OCI-LY7 (cell line): ENCODE measurements at regions not wholly inside any gene's neighbourhood (a gene's known extent, or its start where the extent isn't known, plus 50 kb on each side); places are given as distances from the start of the nearest gene placed in this dataset.

Experiments
- BruUV-seq: library from RNA; stranded (reverse); fragments of 400-500 nt; replicated peaks from 2 replicates; lab custom pipeline; 2021; lab: Mats Ljungman, UMichigan
- CTCF ChIA-PET: fragments of 300-600 bp; sonication (Branson Sonifier 250); formaldehyde crosslinking; loops from one replicate; lab custom pipeline; 2022; ENCODE audit warnings: antibody characterized with exemption; ENCODE audit not compliant: unreplicated experiment; lab: Charles Lee
- POLR2A ChIA-PET: fragments of 300-600 bp; sonication (Branson Sonifier 250); formaldehyde crosslinking; loops from one replicate; lab custom pipeline; 2022; ENCODE audit warnings: antibody characterized with exemption; lab: Charles Lee
- DNase-seq: peaks from one replicate; pipeline ENCODE4 v3.0.0-alpha.2; 2015; ENCODE audit warnings: low spot score
- H2AFZ ChIP-seq: fragments of 200-600 bp; sonication (generic), shearing (Covaris generic); 2 replicates; pipeline ENCODE4 v1.6.1; 2014; ENCODE audit warnings: mild to moderate bottlenecking, antibody characterized with exemption, low read length, moderate library complexity
- H3K27ac ChIP-seq: fragments of 200-600 bp; sonication (generic); 2 replicates; pipeline ENCODE4 v1.5.1; 2014; ENCODE audit warnings: mixed run types, low read depth, mild to moderate bottlenecking, moderate library complexity, low read length, inconsistent platforms; ENCODE audit not compliant: poor library complexity, severe bottlenecking
- H3K36me3 ChIP-seq: fragments of 200-600 bp; sonication (generic); 2 replicates; pipeline ENCODE4 v1.6.1; 2014; ENCODE audit warnings: mild to moderate bottlenecking, antibody characterized with exemption, low read length, moderate library complexity, mixed read lengths; ENCODE audit not compliant: insufficient read depth
- H3K4me1 ChIP-seq: fragments of 200-600 bp; sonication (generic); 2 replicates; pipeline ENCODE4 v1.5.1; 2014; ENCODE audit warnings: mild to moderate bottlenecking, low read length; ENCODE audit not compliant: insufficient read depth, poor library complexity, severe bottlenecking
- H3K4me2 ChIP-seq: fragments of 200-600 bp; sonication (generic); 2 replicates; pipeline ENCODE4 v1.6.1; 2014; ENCODE audit warnings: mild to moderate bottlenecking, low read length
- H3K4me3 ChIP-seq: fragments of 200-600 bp; sonication (generic); 2 replicates; pipeline ENCODE4 v1.5.1; 2014; ENCODE audit warnings: mild to moderate bottlenecking, low read depth, low read length; ENCODE audit not compliant: poor library complexity, severe bottlenecking
- H3K79me2 ChIP-seq: fragments of 200-600 bp; sonication (generic); 2 replicates; pipeline ENCODE4 v1.6.1; 2016; ENCODE audit warnings: low read depth, mild to moderate bottlenecking, low read length, moderate library complexity, mixed read lengths; ENCODE audit not compliant: insufficient read depth
- H3K9me2 ChIP-seq: fragments of 200-600 bp; sonication (generic); 2 replicates; pipeline ENCODE4 v1.6.1; 2016; ENCODE audit warnings: mild to moderate bottlenecking, low read length, mixed read lengths; ENCODE audit not compliant: insufficient read depth
- H3K9me3 ChIP-seq: fragments of 200-600 bp; sonication (generic); 2 replicates; pipeline ENCODE4 v1.6.1; 2014; ENCODE audit warnings: mild to moderate bottlenecking, mixed run types, low read length, mixed read lengths
- H4K20me1 ChIP-seq: fragments of 200-600 bp; sonication (generic); 2 replicates; pipeline ENCODE4 v1.6.1; 2014; ENCODE audit warnings: mild to moderate bottlenecking, antibody characterized with exemption, low read length, moderate library complexity, mixed read lengths; ENCODE audit not compliant: insufficient read depth
- EZH2phosphoT487 ChIP-seq: fragments of 200-600 bp; sonication (generic); IDR thresholded peaks from 2 replicates; pipeline ENCODE4 v1.6.1; 2018; ENCODE audit warnings: low read depth, borderline replicate concordance, mild to moderate bottlenecking, mixed run types, antibody characterized with exemption, low read length, moderate library complexity, mixed read lengths
- intact Hi-C: fragments of 100-400 bp; cut with micrococcal nuclease; formaldehyde crosslinking; loops from one replicate; pipeline ENCODE4 v1.10.0; 2022; ENCODE audit not compliant: unreplicated experiment
- TF ChIP-seq, protein P1 (sequence below): fragments of 200-600 bp; sonication (generic); conservative IDR thresholded peaks from 2 replicates; pipeline ENCODE4 v1.5.1; 2014; ENCODE audit warnings: mild to moderate bottlenecking, antibody characterized with exemption, low read length, moderate library complexity, mixed read lengths

DNA sequence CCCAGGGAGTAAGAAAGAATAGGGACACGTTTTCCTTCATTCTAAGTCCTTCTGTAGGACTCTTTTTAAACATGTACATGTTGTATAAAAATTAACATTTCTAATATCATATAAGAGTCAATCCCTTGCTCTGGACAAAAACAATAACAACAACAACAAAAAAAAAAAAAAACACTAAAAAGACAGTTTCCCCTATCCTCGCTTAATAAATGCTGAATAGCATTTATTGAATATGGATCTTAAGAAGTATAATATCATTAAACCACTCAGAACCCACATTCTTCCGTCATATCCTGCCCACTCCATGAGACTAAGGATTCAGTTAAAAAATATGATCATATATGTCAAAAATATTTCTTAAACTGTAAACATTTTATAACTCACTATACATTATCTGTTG is 145.1 kb downstream of the AQP9 start:
- no peaks in the 10 kb centered on the region for H3K9me2 ChIP-seq
- H3K9me3 ChIP-seq, result no peaks in the 10 kb centered on the region
- BruUV-seq, result no TSS peak
- H3K4me3 ChIP-seq, result no peak overlapping the region
- no peaks in the 10 kb centered on the region for H3K79me2 ChIP-seq
- H4K20me1 ChIP-seq, result no peaks in the 10 kb centered on the region
- H3K4me2 ChIP-seq, result no peak overlapping the region
- no peaks in the 10 kb centered on the region for H3K36me3 ChIP-seq
- H3K4me1 ChIP-seq, result no peaks in the 10 kb centered on the region
- intact Hi-C loops, result no loop called here
- H2AFZ ChIP-seq, result no peak overlapping the region
- TF ChIP-seq EZH2phosphoT487, result no peak
- TF ChIP-seq, protein P1, sequence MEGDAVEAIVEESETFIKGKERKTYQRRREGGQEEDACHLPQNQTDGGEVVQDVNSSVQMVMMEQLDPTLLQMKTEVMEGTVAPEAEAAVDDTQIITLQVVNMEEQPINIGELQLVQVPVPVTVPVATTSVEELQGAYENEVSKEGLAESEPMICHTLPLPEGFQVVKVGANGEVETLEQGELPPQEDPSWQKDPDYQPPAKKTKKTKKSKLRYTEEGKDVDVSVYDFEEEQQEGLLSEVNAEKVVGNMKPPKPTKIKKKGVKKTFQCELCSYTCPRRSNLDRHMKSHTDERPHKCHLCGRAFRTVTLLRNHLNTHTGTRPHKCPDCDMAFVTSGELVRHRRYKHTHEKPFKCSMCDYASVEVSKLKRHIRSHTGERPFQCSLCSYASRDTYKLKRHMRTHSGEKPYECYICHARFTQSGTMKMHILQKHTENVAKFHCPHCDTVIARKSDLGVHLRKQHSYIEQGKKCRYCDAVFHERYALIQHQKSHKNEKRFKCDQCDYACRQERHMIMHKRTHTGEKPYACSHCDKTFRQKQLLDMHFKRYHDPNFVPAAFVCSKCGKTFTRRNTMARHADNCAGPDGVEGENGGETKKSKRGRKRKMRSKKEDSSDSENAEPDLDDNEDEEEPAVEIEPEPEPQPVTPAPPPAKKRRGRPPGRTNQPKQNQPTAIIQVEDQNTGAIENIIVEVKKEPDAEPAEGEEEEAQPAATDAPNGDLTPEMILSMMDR, result no peak
- DNase-seq, result no peak
- POLR2A ChIA-PET, result no interaction called here
- H3K27ac ChIP-seq, result no peak overlapping the region
- CTCF ChIA-PET, result no interaction called here

DNA sequence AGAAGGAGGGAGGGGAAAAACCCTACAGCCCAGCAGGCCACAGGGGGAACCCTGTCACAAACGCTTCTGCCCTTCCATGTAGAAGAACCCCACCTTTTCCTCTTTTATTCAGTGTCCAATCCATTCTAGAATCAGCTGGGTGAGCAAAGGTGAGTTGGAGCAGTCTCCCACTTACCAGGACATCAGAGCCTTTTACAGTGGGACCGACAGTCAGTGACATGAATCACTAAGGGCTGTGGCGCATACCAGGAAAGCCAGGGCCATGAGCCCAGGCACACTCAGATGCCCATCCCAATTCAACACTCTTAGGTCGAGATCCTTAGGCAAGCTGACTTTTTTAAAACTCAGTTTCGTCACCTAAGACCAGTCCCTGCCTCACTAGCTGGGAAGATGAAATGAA is 146.1 kb downstream of the AQP9 start:
- ChIA-PET CTCF (no interaction called here), POLR2A (no interaction called here)
- Histone ChIP-seq H4K20me1 (no peaks in the 10 kb centered on the region), H3K27ac (no peak overlapping the region), H3K4me1 (no peaks in the 10 kb centered on the region), H3K79me2 (no peaks in the 10 kb centered on the region), H3K36me3 (no peaks in the 10 kb centered on the region), H3K9me3 (no peaks in the 10 kb centered on the region), H3K4me3 (no peak overlapping the region), H3K4me2 (no peak overlapping the region), H3K9me2 (no peaks in the 10 kb centered on the region), H2AFZ (no peak overlapping the region)
- no peak for DNase-seq
- intact Hi-C loops, result no loop called here
- no TSS peak for BruUV-seq
- TF ChIP-seq, protein P1, result no peak
- TF ChIP-seq EZH2phosphoT487, result no peak

DNA sequence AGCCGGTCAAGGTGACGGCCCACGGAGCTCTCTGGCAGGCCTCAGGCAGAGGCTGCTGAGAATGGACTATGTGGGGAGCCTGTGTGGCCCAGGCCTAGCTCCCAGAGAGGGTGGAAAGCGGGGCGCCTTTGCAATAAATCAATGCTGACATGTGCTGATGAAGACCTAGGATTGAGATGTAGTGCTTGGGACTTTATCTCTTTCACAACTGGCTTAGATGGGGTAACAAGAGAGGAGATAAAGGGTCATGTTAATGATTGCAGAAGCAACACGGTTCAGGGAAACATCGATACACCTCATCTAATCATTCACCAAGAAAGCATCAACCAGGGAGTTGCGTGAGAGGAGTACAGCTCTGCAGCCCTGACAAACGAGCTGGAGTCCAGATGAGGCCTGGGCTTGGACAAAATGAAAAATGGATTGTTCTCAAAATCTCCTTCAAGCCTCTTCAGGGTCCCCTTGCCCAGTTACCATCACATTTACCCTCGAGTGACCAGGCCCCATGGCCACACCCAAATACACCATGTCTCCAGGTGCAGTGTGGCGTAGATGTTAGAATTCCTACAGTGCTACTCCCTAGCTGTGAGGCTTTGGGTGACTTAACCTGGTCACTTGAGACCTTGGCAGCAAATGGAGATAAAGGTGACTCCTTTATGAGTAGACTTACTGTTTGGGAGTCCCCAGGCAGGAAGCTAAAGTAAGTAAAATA is 146.4 kb upstream of the LIPC start:
- Histone ChIP-seq H3K4me2 (no peak overlapping the region), H3K9me3 (no peaks in the 10 kb centered on the region), H2AFZ (no peak overlapping the region), H3K4me3 (no peak overlapping the region), H3K36me3 (no peaks in the 10 kb centered on the region), H3K79me2 (no peaks in the 10 kb centered on the region), H3K9me2 (no peaks in the 10 kb centered on the region), H3K27ac (no peak overlapping the region), H3K4me1 (no peaks in the 10 kb centered on the region), H4K20me1 (no peaks in the 10 kb centered on the region)
- no TSS peak for BruUV-seq
- DNase-seq, result no peak
- intact Hi-C loops, result no loop called here
- ChIA-PET POLR2A (no interaction called here), CTCF (no interaction called here)
- TF ChIP-seq EZH2phosphoT487, result no peak
